Prostate gland (tissue), 2 donors: ENCODE measurements at regions not wholly inside any gene's neighbourhood (a gene's known extent, or its start where the extent isn't known, plus 50 kb on each side); places are given as distances from the start of the nearest gene placed in this dataset.

Experiments
- POLR2AphosphoS5 ChIP-seq: sonication (generic); formaldehyde crosslinking; IDR thresholded peaks from one replicate; pipeline ENCODE4 v1.6.1; 2017; ENCODE audit warnings: antibody characterized with exemption
- TF ChIP-seq, protein P1 (sequence below), 4 experiments: fragments of 200-600 bp in 2 of 4; fragments of 450-650 bp in 2 of 4; sonication (generic) in 2 of 4; IDR thresholded peaks; 1 replicate in 3 of 4; 2 replicates in 1 of 4; pipeline ENCODE4 v1.5.1; 2016 to 2019; ENCODE audit warnings: antibody characterized with exemption in 4 of 4, mild to moderate bottlenecking in 2 of 4, moderate library complexity in 2 of 4

DNA sequence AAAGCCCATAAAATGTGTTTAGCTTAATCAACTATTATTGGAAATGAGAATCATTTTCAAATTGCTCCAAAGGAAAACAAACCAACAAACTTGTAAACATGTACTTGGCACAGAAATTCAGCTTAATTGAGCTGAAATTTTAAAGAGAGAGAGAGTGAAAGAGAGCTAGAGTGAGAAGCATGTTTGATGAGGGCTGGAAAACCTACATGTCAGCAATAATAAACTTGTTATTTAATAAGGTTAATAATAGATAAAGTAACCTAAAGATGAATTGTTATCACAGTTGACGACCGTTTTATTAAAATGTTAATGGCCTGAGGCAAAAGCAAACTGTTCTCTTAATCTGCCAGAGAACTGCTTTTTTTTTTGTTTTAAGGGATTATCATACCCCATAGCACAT, 496.1 kb downstream of the RNF144B start:
- no peak for TF ChIP-seq POLR2AphosphoS5
- TF ChIP-seq, protein P1, sequence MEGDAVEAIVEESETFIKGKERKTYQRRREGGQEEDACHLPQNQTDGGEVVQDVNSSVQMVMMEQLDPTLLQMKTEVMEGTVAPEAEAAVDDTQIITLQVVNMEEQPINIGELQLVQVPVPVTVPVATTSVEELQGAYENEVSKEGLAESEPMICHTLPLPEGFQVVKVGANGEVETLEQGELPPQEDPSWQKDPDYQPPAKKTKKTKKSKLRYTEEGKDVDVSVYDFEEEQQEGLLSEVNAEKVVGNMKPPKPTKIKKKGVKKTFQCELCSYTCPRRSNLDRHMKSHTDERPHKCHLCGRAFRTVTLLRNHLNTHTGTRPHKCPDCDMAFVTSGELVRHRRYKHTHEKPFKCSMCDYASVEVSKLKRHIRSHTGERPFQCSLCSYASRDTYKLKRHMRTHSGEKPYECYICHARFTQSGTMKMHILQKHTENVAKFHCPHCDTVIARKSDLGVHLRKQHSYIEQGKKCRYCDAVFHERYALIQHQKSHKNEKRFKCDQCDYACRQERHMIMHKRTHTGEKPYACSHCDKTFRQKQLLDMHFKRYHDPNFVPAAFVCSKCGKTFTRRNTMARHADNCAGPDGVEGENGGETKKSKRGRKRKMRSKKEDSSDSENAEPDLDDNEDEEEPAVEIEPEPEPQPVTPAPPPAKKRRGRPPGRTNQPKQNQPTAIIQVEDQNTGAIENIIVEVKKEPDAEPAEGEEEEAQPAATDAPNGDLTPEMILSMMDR (IDR thresholded peaks at IDR 0.05) = no peak
